GM18498 (cell line): ENCODE measurements at regions not wholly inside any gene's neighbourhood (a gene's known extent, or its start where the extent isn't known, plus 50 kb on each side); places are given as distances from the start of the nearest gene placed in this dataset.

Experiments used
- ATAC-seq: cut with Tn5 transposase; IDR thresholded peaks from one replicate; pipeline ENCODE4 v1.9.1; 2021; ENCODE audit warnings: mild to moderate bottlenecking, moderate library complexity; ENCODE audit not compliant: unreplicated experiment

DNA sequence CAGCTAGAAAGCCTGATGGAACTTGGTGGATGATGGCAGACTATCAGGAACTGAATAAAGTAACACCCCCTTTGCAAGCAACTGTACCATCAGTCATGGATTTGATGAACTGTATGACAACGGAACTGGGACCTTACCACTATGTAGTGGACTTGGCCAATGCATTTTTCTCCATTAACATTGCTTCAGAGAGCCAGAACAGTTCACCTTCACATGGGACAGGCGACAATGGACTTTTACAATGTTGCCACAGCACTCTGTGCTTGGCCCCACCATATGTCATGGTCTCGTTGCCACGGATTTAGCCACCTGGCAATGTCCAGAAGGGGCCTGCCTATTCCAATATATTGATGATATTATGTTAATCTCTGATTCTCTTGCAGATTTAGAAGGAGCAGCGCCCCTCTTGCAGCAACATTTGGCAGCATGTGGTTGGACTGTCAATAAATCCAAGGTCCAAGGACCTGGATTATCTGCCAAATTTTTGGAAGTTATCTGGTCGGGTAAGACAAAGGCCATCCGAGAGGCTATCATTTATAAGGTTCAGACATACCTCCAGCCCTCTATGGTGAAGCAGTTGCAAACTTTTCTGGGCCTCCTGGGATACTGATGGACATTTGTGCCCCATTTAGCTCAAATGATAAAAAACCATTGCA is 52.2 kb upstream of the ZC3H15 start:
- ATAC-seq, result no peak
